ENCODE measurements at regions not wholly inside any gene's neighbourhood (a gene's known extent, or its start where the extent isn't known, plus 50 kb on each side); places are given as distances from the start of the nearest gene placed in this dataset.

- TF ChIP-seq PATZ1 (CRISPR knock-in tag; IDR thresholded peaks at IDR 0.05; ENCODE audit: borderline replicate concordance) = no peak
- TF ChIP-seq ESRRG (CRISPR knock-in tag; IDR thresholded peaks at IDR 0.05) = no peak
- no peak for TF ChIP-seq CREB5 (CRISPR knock-in tag; IDR thresholded peaks at IDR 0.05; ENCODE audit: low read depth)
- TF ChIP-seq CSDC2 (CRISPR knock-in tag; IDR thresholded peaks at IDR 0.05) = no peak
- TF ChIP-seq ZFP30 (CRISPR knock-in tag; IDR thresholded peaks at IDR 0.05) = no peak
These were observed 1336.3 kb upstream of the CADM2 start for GRCh38 chr3:83622526-83622925.
